ENCODE measurements at regions not wholly inside any gene's neighbourhood (a gene's known extent, or its start where the extent isn't known, plus 50 kb on each side); places are given as distances from the start of the nearest gene placed in this dataset.

DNA sequence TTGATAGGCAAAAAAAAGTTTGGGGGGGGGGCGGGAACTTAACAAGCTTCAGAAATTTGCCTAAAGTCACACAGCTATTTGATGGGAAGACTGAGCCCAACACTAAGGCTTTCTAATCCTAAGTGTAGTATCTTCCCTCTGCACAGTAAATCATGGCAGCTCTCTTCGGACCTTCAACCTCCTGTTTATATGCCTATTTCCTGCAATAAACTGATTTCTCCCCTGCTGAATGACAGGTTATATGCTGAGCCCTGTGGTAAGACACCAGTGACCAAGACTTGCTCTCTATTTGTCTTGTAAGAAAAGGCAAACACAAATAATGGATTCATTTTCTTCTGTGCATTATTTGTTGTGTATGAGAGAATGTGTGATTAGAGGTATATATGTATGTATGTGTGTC is 355.8 kb upstream of the ARRDC4 start:
- H3K9ac ChIP-seq (ENCODE audit: insufficient read depth in 1 of 2, low read depth in 2 of 2, low read length in 2 of 2), result no peak overlapping the region
- H3K27ac ChIP-seq (ENCODE audit: extremely low read depth, low read depth, low read length), result no peak overlapping the region
- 7% methylated on average over 2 of the region's 2 CpGs for WGBS (ENCODE audit: insufficient coverage, low coverage, missing lambda C conversion rate)
- H3K4me1 ChIP-seq (replicated peaks in 1 of 2; ENCODE audit: control insufficient read depth in 2 of 2, insufficient read depth in 2 of 2, low read length in 2 of 2), result no peaks in the 10 kb centered on the region
- H2AFZ ChIP-seq (ENCODE audit: low read depth, low read length), result no peak overlapping the region
- ChIA-PET POLR2A (interaction anchor here (0.8 kb wide), 1 partner anchor 11 kb away, joined by 3 read pairs; no protein-coding TSS in a partner anchor), CTCF (ENCODE audit: low intra/inter-chr PET ratio) (no interaction called here)
- no peaks in the 10 kb centered on the region for H3K36me3 ChIP-seq (ENCODE audit: control insufficient read depth, insufficient read depth, low read length)
- H3K27me3 ChIP-seq (ENCODE audit: control insufficient read depth in 2 of 2, insufficient read depth in 2 of 2, low read length in 2 of 2), result no peaks in the 10 kb centered on the region
- H3K9me3 ChIP-seq (replicated peaks; ENCODE audit: control insufficient read depth, insufficient read depth, low read depth, low read length), result no peaks in the 10 kb centered on the region
- H3K4me2 ChIP-seq (ENCODE audit: insufficient read depth, low read length), result no peak overlapping the region
- no peak overlapping the region for H3K4me3 ChIP-seq
- TF ChIP-seq HMGN3 (IDR thresholded peaks at IDR 0.05; ENCODE audit: borderline replicate concordance, extremely low read depth, insufficient read length, low read depth, low read length), result no peak
- TF ChIP-seq HDAC6 (IDR thresholded peaks at IDR 0.05; ENCODE audit: low read depth, low read length), result no peak
- TF ChIP-seq, protein P1, sequence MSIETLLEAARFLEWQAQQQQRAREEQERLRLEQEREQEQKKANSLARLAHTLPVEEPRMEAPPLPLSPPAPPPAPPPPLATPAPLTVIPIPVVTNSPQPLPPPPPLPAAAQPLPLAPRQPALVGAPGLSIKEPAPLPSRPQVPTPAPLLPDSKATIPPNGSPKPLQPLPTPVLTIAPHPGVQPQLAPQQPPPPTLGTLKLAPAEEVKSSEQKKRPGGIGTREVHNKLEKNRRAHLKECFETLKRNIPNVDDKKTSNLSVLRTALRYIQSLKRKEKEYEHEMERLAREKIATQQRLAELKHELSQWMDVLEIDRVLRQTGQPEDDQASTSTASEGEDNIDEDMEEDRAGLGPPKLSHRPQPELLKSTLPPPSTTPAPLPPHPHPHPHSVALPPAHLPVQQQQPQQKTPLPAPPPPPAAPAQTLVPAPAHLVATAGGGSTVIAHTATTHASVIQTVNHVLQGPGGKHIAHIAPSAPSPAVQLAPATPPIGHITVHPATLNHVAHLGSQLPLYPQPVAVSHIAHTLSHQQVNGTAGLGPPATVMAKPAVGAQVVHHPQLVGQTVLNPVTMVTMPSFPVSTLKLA (conservative IDR thresholded peaks at IDR 0.05), result no peak
- no peak for TF ChIP-seq ZNF778 (CRISPR knock-in tag; IDR thresholded peaks at IDR 0.05)
- no peak for TF ChIP-seq ZNF316 (IDR thresholded peaks at IDR 0.05)
- no peaks in the 10 kb centered on the region for H4K20me1 ChIP-seq (replicated peaks; ENCODE audit: control insufficient read depth, insufficient read depth, low read length)
- BruUV-seq (replicated peaks), result no TSS peak
- DNase-seq (ENCODE audit: extremely low read depth in 1 of 4, low spot score in 3 of 4) (no peak), ATAC-seq (no peak), FAIRE-seq (no peak)
- in situ Hi-C loops (cut with MboI), result no loop called here
- no peaks in the 10 kb centered on the region for H3K79me2 ChIP-seq (ENCODE audit: control insufficient read depth, insufficient read depth, low read length)
- H3K9me1 ChIP-seq (ENCODE audit: control insufficient read depth, insufficient read depth, low read length), result no peaks in the 10 kb centered on the region
- intact Hi-C loops (cut with micrococcal nuclease), result no loop called here

DNA sequence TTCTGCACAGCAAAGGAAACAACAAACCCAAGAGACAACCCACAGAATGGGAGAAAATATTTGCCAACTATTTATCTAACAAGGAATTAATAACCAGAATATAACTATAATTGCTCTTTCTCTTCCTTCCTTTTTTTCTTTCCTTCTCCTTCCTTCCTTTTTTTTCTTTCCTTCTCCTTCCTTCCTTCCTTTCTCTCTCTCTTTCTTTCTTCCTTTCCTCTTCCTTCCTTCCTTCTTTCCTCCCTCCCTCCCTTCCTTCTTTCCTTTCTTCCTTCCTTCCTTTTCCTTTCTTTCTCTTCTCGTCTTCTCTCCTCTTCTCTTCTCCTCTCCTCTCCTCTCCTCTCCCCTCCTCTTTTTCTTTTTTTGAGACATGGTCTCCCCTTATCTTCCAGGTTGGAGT is 345.4 kb upstream of the ARRDC4 start:
- POLR2A ChIA-PET, result no interaction called here
- CTCF ChIA-PET (ENCODE audit: low intra/inter-chr PET ratio), result no interaction called here
- no peaks in the 10 kb centered on the region for H3K9me3 ChIP-seq (replicated peaks; ENCODE audit: control insufficient read depth, insufficient read depth, low read depth, low read length)
- WGBS (ENCODE audit: insufficient coverage, low coverage, missing lambda C conversion rate), result no CpG with 5 or more reads among the region's 1 CpG
- no peaks in the 10 kb centered on the region for H3K9me1 ChIP-seq (ENCODE audit: control insufficient read depth, insufficient read depth, low read length)
- no peak for TF ChIP-seq DDX20 (tag; IDR thresholded peaks at IDR 0.05; ENCODE audit: low read depth)
- TF ChIP-seq CHD2 (IDR thresholded peaks at IDR 0.05; ENCODE audit: low read depth, low read length), result no peak
- TF ChIP-seq, protein P2, sequence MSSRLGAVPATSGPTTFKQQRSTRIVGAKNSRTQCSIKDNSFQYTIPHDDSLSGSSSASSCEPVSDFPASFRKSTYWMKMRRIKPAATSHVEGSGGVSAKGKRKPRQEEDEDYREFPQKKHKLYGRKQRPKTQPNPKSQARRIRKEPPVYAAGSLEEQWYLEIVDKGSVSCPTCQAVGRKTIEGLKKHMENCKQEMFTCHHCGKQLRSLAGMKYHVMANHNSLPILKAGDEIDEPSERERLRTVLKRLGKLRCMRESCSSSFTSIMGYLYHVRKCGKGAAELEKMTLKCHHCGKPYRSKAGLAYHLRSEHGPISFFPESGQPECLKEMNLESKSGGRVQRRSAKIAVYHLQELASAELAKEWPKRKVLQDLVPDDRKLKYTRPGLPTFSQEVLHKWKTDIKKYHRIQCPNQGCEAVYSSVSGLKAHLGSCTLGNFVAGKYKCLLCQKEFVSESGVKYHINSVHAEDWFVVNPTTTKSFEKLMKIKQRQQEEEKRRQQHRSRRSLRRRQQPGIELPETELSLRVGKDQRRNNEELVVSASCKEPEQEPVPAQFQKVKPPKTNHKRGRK (tag; IDR thresholded peaks at IDR 0.05), result peak; percentile 51
- no peak overlapping the region for H3K9ac ChIP-seq (ENCODE audit: insufficient read depth in 1 of 2, low read depth in 2 of 2, low read length in 2 of 2)
- ATAC-seq, result no peak
- no TSS peak for BruUV-seq (replicated peaks)
- H4K20me1 ChIP-seq (replicated peaks; ENCODE audit: control insufficient read depth, insufficient read depth, low read length), result no peaks in the 10 kb centered on the region
- H3K27me3 ChIP-seq (ENCODE audit: control insufficient read depth in 2 of 2, insufficient read depth in 2 of 2, low read length in 2 of 2), result no peaks in the 10 kb centered on the region
- no peaks in the 10 kb centered on the region for H3K4me1 ChIP-seq (replicated peaks in 1 of 2; ENCODE audit: control insufficient read depth in 2 of 2, insufficient read depth in 2 of 2, low read length in 2 of 2)
- no peaks in the 10 kb centered on the region for H3K36me3 ChIP-seq (ENCODE audit: control insufficient read depth, insufficient read depth, low read length)
- in situ Hi-C loops (cut with MboI), result no loop called here
- no peak overlapping the region for H3K27ac ChIP-seq (ENCODE audit: extremely low read depth, low read depth, low read length)
- DNase-seq (ENCODE audit: extremely low read depth in 1 of 4, low spot score in 3 of 4), result no peak
- H3K4me3 ChIP-seq, result no peak overlapping the region
- H2AFZ ChIP-seq (ENCODE audit: low read depth, low read length), result no peak overlapping the region
- H3K4me2 ChIP-seq (ENCODE audit: insufficient read depth, low read length), result no peak overlapping the region
- intact Hi-C loops (cut with micrococcal nuclease), result no loop called here
- FAIRE-seq, result no peak
- no peaks in the 10 kb centered on the region for H3K79me2 ChIP-seq (ENCODE audit: control insufficient read depth, insufficient read depth, low read length)

Data from K562 (cell line).